ENCODE measurements at regions not wholly inside any gene's neighbourhood (a gene's known extent, or its start where the extent isn't known, plus 50 kb on each side); places are given as distances from the start of the nearest gene placed in this dataset.
"Not testable (repeated sequence)": the region's sequence is repeated elsewhere in the genome, so short reads cannot be mapped to it uniquely, and the experiment has no call there.

DNA sequence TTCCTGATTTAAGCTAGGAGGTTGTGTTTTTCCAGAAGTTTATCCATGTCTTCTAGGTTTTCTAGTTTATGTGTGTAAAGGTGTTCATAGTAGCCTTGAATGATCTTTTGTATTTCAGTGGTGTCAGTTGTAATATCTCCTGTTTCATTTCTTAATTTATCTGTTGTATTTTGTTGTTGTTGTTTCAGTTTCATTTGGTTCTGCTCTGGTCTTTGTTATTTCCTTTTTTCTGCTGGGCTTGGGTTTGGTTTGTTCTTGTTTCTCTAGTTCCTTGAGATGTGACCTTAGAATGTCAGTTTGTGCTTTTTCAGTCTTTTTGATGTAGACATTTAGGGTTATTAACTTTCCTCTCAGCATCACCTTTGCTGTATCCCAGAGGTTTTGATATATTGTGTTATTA is 62.8 kb downstream of the SCP2D1 start:
- DNase-seq: not testable (repeated sequence)

DNA sequence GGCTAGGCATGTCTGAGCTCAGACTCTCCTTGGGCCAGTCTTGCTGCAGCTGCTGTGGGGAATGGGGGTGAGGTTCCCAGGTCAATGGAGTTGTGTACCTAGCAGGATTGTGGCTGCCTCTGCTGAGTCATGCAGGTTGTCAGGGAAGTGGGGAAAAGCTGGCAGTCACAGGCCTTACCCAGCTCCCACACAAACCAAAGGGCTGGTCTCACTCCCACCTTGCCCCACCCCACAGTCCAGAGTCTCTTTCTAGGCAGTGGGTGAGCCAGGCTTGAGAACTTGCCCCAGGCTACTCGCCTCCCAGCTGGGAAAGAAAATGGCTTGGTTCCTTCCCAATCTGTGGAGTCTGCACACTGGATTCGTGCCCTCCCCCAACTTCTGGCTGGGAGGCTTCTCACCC is 65.7 kb downstream of the SCP2D1 start:
- DNase-seq: no peak

DNA sequence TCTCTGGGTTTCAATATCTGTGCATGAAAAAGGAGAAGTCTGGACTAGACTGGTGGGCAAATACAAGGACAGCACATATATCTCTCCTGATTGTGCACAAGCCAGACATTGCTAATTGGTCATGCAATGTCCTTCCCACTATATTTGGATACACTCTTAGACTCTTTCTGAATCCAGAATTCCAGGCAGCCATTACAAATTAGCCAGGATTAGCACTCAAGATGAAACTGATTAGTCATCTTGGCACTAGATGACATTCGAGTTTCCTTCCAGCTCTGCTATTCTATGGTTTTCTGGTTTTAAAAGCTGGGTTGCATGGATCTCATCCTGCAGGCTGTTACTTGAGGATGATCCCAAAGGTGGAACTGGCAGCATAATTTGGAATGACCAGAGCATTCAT is 73.2 kb downstream of the SCP2D1 start:
- DNase-seq: no peak

DNA sequence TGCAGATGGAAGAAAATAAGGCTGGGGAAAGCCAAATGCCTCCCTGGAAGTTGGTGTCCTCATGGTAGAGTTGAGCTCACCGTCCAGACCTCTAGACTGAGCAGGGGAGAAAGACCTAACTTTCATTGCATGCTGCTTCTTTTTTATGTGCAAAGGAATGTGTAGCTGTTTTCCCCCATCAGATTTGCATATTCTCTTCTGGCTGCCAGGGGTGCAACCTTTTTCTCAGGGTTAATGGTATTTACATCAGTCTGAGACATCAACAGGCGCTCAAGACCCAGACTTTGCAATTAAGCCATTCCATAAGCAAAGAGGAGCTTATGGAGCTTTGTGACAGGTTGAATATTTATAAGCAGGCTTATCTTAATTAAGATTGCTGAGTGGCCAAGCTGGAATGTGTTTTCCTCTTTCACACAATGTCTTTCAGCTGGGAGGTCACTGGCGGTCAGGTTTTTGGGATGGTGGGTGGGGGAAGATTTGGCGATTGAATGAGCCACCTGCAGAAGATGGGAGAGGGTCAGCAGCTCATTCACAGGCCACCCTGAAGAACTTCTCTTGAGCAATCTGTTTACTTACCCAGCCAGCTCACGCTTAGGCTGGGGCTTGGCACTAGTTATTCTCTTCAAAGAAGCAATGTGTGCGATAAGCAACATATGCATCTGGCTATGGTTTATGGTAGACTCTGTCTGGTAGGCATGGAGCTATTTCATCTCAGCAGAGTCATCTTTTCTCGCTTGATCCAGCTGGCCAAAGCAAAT is 88.6 kb downstream of the SCP2D1 start:
- DNase-seq: no peak

DNA sequence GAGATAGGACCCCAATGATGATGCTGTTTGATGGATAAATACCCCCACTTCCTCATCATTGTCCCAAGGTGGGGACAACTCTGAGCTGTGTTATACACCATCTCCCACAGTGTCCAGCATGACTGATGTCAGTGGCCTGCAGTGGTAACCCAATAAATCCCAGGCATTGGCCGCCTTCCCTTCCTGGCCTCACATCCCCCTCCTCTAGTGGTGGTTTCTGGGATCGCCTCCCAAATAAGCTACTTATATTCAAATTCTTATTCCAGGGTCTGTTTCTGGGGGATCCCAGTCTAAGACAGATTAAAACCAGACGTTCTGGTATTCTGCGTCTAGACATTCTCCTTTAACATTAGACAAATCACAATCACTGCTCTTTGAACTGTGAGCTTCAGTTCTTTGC is 90.6 kb downstream of the SCP2D1 start:
- DNase-seq: no peak

DNA sequence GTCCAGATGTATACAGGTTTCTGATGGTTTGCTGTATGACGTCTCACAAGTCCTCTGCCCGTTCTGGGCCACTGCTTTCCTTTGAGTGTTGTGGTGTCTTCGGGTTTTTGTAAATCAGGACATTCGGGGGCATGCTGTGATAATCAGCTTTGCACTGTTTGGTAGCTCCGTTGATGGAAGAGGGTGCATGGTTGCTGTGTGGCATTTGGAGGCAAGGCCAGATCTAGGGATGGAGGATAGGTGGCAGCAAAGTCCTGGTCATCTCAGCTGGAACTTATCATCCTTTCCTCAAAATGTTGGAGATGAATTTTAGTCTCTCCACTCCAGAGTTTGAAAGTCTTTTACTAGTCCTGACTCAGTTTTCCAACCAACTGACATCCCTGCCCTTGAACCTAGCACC is 91.0 kb downstream of the SCP2D1 start:
- no peak for DNase-seq

DNA sequence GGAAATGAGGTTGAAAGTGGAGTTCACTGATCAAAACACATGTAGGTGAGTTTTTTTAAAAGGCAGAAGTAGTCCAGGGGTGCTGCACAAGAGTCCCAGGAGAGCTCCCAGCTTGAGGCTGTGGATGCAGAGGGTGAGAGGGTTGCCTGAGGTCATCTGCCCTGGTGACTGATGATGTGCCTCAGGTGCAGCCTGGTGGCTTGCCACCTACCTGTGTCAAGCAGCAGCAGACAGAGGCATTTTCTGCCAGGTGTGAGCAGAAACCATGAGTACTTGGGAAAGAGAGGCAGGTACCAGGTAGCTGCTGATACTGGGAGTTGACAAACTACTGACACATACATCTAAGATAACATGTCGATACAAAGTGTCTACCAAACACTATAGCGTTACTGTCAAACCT is 92.5 kb downstream of the SCP2D1 start:
- DNase-seq: no peak

DNA sequence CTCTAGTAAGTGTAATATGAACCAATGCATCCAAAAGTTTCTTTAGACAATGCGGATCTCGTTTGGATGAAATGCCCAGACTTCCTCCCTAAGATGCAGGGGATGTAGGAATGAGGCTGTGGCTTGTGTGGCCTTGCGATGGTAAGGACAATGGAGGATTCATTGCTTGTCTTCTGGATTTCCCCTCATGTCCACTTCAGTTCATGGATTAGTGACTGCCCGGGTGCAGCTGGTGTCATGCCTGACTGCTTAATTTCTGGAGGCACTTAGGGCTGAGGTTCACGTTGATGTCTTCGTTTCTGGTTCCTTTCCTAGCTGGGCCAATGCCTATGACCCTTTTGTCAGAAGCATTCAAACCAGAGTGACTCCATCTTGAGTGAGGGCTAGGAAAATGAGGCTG is 93.8 kb downstream of the SCP2D1 start:
- DNase-seq: no peak

DNA sequence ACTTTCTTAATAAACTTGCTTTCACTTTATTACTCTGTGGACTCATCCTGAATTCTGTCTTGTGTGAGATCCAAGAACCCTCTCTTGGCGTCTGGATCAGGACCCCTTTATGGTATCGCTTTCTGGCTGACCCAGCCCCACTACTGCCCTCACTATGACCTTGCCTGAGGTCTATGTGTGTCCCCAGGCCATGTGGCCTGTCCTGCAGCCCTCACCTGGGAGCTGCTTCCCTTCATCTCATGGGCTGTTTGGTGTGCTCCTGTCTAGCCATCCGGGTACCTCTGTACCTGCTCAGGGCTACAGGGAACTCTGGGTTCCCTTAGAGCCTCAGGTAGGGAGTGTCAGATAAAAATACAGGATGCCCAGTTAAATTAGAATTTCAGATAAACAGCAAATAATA is 94.5 kb downstream of the SCP2D1 start:
- DNase-seq: no peak

DNA sequence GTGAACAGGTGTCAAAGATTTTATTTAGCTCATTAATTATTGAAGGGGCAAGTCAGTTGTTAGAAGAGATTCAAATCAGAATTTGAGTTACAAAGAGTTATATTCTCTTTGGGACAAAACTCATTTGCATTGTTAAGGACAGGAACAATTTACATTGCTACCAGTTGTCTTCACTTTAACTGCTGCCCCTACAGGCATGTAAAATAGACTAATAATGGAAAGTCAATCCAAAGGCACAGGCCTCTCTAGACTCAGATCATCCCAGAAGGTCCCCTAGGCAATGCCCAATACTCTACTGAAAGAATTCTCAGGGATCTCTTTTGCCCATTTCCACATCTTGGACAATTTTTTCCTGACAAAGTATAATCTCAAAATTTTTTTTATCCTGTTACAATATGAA is 95.7 kb downstream of the SCP2D1 start:
- no peak for DNase-seq

DNA sequence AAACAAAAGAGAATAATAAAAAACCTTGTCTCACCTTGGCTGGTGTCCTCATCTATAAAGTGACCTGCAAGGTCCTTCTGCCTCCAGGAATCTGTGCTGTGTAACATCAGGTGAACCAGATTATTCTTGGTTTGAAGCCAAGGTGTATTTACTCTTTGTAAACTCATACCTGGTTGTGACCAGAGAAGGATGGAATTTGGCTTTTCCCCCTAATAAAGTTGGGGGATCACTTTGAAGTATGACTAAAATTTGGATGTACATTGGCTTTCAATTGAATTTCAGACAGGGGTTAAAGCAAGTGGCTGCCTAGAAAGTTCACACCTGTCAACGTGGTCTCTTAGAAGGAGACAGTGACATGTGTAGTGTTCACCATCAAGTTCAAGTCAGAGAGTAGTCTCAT is 100.1 kb downstream of the SCP2D1 start:
- DNase-seq: no peak

DNA sequence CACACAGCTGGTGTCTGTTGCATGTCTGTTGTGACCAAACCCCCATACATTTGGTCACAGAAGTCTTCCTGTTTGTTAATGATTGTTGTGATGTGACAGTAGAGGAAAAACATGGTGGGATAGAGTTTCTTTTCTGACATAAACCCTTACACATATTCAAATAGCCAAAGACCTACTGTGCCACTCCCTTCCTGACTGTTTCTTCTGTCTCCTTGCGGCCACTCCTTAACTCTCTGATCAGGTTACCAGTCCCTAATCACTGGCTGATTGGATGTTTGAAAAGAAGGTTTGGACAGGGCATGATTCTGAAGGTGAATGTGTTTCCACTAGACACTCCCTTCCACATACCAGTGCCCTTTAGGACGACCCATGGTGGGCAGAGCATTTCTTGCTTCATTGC is 101.2 kb downstream of the SCP2D1 start:
- no peak for DNase-seq

DNA sequence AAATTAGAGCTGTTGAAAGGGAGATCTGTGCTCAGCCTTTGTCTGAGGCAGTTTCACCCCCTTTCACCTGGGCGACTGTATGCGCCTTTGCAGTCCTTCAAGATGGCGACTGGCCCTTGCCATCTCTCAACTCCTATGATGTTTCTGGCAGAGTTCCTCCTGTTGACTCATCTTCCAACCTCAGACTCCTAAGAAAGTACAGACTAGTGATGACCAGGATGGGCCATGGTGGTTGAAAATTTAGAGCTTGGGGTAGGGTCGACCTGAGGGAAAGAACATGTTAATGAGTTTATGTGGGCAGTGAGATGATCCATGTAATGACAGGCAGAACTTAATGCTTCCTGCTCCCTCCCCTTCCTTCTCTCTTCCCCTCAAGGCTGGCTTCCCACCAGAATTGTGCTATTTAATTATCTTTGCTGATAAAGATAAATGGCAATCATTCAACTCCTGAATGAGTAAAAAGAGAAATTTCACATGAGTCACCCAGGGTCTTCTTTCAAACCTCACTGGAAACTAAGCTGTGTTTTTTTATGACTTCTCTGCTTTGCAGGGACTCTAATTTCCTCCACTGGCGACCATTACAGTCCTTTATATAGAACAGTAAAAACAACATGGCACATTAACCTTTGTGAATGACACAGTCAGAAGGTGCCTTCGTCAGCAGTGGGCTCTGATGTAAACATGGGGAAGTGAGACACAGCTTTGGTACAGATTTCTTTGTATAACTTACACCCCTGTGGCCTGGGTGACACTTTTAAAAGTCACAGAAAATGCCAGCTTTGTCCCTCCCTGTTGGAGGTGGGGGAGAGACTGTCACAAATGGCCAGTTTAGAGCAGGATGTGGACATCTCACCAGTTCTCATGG is 103.5 kb downstream of the SCP2D1 start:
- no peak for DNase-seq

DNA sequence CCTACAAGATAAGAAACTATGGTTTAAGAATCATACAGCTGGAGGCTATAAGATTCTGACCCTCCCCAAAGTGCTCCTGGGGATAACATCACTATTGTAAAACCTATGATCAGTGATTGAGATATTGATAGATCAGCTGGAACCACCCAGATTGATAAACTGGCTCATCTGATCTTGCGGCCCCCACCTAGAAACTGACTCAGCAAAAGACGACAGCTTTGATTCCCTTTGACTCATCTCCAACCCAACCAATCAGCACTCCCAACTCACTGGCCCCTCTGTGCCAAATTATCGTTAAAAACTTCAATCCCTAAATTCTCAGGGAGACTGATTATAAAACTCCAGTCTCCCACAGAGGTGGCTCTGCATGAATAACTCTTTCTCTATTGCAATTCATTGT is 106.4 kb downstream of the SCP2D1 start:
- DNase-seq: no peak

DNA sequence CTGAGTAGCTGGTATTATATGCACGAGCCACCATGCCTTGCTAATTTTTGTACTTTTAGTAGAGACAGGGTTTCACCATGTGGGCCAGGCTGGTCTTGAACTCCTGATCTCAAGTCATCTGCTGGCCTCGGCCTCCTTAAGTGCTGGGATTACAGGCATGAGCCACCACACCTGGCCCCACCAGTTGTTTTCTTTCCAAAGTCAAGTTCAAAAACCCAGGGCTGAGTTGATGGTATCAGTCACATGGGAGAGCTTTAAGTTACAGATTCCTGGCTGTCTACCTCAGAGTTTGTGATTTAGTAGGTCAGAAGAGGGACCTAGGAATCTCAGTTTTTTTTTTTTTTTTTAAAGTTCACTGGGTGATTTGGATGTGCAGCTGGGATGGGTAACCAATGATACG is 107.7 kb downstream of the SCP2D1 start:
- DNase-seq: no peak

DNA sequence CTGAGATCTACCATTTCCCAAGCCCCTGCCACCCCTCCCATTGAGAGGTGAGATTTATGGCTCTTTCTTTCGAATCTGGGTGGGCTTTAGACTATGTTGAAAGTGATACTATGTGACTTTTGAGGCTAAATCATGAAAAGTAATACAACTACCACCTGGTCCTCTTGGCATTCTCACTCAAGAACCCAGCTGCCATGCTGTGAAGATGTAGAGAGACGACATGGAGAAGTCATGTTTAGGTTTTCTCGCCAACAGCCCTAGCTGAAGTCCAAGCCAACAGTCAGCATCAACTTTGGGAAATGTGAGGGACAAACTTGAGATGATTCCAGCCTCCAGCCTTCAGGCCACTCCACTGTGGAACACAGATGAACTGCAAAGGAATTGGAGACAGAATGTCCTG is 108.7 kb downstream of the SCP2D1 start:
- no peak for DNase-seq

DNA sequence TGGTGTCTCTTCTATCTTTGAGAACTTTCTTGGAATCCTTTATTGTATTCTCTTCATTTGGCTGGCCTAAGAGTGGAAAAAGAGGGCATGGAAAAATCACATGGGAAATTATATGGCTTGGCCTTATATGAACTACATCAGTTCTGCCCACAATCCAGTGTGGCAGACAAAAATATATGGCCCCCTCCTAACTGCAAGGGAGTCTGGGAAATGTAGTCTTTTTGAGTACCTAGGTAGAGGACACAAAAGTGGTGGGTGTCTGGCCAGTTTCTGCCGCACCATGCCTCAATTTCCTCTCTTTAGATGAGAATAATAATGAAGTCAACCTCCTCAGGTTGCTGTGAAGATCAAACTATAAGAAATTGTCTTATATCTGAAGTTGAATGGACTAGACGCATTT is 109.3 kb downstream of the SCP2D1 start:
- DNase-seq: no peak

DNA sequence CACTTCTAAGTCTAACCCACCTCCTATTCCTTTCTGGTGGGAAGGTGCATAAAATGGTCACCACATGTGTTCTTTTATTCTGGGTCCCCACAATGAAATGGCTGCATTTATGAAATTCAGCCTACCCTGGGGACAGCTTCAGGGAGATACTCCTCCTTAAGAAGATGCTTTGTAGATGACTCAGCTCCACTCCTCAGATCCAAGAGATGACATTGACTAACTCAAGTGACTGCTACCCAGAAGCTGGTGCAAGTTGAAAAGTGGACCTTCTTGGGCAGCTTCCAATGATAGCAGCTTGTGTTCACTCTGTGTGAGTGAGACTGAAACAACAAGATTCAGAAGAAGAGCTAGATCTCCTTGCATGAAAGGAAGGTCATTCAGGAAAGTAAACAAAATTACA is 113.4 kb downstream of the SCP2D1 start:
- no peak for DNase-seq

DNA sequence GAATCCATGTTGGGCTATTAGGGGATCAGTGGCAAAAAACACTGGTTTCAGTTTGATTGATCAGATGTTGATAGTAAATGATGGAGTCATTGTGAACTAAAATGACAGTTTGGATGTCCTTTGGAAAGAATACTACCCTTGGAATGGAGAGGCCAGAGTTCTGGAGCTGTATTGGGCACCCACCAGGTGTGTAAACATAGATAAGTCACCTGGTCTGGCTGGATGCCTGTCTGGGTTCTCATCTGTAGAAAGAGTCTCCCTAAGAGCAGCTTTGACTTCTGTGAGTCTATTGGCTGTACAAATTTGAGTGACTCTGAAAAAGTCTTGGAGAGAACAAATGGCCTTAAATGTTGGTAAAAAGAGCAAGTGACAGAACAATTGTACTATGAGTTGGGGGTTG is 115.0 kb downstream of the SCP2D1 start:
- DNase-seq: no peak

DNA sequence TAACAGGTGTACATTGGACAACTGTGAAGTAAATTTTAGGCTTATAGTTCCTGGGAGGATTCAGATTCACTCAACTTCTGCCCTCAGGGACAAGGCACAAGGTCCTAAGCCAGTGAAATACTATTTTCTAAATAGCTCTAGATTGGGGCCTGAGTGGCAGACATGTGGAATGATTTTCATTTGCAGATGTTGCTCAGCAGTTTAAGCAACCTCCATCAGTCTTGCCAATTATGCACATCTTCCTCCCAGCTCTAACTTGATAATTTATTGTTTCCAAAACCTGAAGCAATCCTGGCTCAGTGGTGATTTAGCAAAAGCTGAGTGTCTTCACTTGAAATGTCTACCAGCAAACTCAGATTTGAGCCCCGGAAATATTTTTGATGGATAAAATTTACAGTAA is 116.2 kb downstream of the SCP2D1 start:
- DNase-seq: no peak

DNA sequence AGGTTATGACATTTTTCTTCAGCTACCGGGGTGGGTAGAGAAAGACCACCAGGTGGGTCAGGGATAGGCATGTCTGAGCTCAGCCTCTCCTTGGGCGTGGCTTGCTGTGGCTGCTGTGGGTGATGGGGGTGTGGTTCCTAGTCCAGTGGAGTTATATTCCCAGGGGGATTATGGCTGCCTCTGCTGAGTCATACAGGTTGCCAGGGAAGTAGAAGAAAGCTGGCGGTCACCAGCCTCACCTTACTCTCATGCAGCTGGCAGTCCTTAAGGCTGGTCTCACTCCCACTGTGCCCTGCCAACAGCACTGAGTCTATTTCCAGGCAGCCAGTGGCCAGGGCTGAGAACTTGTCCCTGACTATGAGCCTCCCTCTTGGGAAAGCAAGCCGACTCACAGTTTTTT is 130.0 kb downstream of the SCP2D1 start:
- DNase-seq: no peak

DNA sequence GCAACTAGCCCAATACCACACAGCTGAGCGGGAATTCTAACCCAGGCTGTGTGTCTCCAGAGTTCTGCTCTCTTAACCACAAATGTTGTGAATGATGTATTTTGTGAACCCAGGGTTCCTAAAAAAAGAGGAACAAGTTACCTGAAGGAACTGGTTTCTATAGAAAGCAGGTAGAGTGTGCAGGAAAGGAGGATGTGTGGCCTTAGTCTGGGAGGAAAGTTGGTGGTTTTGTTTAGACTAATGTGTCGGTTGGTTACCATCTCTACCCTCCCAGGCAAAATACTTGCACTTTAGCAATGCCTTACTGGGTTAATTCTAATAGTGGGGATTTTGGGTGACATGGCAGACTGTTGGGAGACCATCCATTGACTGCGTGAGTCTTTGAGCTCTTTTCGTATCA is 143.3 kb downstream of the SCP2D1 start:
- DNase-seq: no peak

DNA sequence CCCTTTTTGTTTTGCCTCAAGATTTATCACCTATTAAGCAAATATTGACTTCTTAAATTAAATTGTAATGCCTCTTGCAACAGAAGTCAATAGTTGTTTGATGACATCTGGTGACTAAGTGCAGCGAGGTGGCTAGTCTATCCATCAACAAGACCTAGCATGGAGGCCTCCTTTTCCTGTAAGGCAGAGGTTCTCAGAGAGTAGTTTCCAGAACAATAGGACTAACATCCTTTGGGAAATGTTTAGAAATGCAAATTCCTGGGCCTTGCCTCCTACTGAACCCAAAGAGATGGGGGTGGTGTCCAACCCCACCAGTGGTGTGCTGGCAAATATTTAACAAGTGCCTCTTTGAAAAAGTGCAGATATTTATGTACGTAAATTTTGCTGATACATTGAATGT is 143.7 kb downstream of the SCP2D1 start:
- no peak for DNase-seq

DNA sequence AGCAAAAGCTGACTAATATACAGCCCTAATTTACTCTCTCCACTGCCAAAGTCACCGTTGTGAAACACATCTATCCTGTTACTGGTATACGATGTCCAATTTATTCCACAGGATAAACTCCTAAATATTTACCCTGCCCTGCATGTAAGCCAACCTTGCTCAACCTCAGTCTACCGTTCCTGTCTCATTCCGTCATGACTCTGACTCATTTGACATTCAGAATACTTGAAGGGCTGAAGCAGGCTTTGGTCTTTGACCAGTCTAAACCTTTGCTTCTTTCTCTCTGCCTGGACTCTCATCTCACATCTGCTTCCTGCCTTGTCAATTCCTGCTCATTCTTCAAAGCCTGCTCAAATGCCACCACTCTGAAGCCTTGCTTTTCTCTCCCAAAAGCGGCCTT is 157.5 kb downstream of the SCP2D1 start:
- no peak for DNase-seq

DNA sequence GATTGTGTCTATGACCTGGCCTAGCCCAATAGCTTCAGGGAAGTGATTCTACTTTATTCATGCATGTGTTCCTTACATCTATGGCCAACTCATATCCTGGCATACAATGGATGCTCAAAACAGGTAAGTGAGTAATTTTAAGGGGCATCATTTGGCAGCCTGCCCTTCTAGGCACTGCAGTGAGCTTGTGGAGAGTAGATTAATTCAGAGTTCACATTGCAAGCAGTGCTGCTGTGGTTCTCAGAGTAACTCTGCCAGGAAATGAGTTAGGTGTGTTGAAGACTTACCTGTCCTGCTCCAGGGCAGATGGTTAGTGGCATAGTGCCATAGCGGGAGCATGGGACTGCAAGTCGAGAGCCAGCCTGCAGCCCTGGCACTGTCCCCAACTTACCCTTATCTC is 158.0 kb downstream of the SCP2D1 start:
- no peak for DNase-seq

All from CD4-positive, alpha-beta T cell treated with Interferon gamma for 1 hour (primary cell).